Breast epithelium (tissue), 4 donors: ENCODE measurements at regions not wholly inside any gene's neighbourhood (a gene's known extent, or its start where the extent isn't known, plus 50 kb on each side); places are given as distances from the start of the nearest gene placed in this dataset.

Source experiments
- DNase-seq, 2 donors: peaks; one replicate each; pipeline ENCODE4 v3.0.0-alpha.2; 2019; ENCODE audit warnings: low spot score in 2 of 2
- H3K27ac ChIP-seq, 2 donors: fragments of 200-600 bp; sonication (generic) in 1 of 2; one replicate each; pipeline ENCODE4 v1.5.1; 2016 to 2019; ENCODE audit warnings: mild to moderate bottlenecking in 1 of 2
- H3K27me3 ChIP-seq, 2 donors: fragments of 200-600 bp; sonication (generic) in 1 of 2; one replicate each; pipeline versions ENCODE4 v1.5.1 to v1.6.0; 2017 to 2019; ENCODE audit warnings: control low read depth in 1 of 2, mild to moderate bottlenecking in 1 of 2
- H3K36me3 ChIP-seq: fragments of 200-600 bp; one replicate; pipeline ENCODE4 v1.5.1; 2019
- H3K4me1 ChIP-seq, 2 donors: fragments of 200-600 bp; sonication (generic); one replicate each; pipeline ENCODE4 v1.5.1; 2016 to 2019; ENCODE audit warnings: control low read depth in 1 of 2
- H3K4me3 ChIP-seq, 3 donors: fragments of 200-600 bp; sonication (generic); 1 replicate in 2 of 3; 2 replicates in 1 of 3; pipeline ENCODE4 v1.5.1; 2016 to 2019; ENCODE audit warnings: mild to moderate bottlenecking in 3 of 3, moderate library complexity in 2 of 3
- H3K9me3 ChIP-seq, 2 donors: fragments of 200-600 bp; sonication (generic) in 1 of 2; one replicate each; pipeline ENCODE4 v1.5.1; 2016 to 2019; ENCODE audit warnings: control low read depth in 1 of 2
- CTCF ChIP-seq, 3 donors: fragments of 450-650 bp; IDR thresholded peaks; one replicate each; pipeline ENCODE4 v1.5.1; 2016 to 2017; ENCODE audit warnings: antibody characterized with exemption in 3 of 3, mild to moderate bottlenecking in 3 of 3, moderate library complexity in 3 of 3
- POLR2A ChIP-seq: fragments of 450-650 bp; IDR thresholded peaks from one replicate; pipeline ENCODE4 v1.6.1; 2016; ENCODE audit warnings: antibody characterized with exemption, mild to moderate bottlenecking, moderate library complexity
- POLR2AphosphoS5 ChIP-seq, 3 donors: sonication (generic); formaldehyde crosslinking; IDR thresholded peaks; one replicate each; pipeline ENCODE4 v1.6.1; 2017; ENCODE audit warnings: antibody characterized with exemption in 3 of 3
- intact Hi-C: fragments of 100-400 bp; cut with DNase I; formaldehyde crosslinking; loops from one replicate; pipeline ENCODE4 v1.15.1; 2023; ENCODE audit warnings: low total_unique reads

- no peaks in the 10 kb centered on the region for H3K27me3 ChIP-seq
- no peaks in the 10 kb centered on the region for H3K4me1 ChIP-seq
- no peak overlapping the region for H3K27ac ChIP-seq
- intact Hi-C loops: no loop called here
- TF ChIP-seq CTCF (IDR thresholded peaks at IDR 0.05) (no peak), POLR2A (no peak), POLR2AphosphoS5 (IDR thresholded peaks at IDR 0.05) (no peak)
- peaks cover 0 to 10% of the 10 kb centered on the region in 2 donors for H3K9me3 ChIP-seq
- DNase-seq: no peak
- no peak overlapping the region for H3K4me3 ChIP-seq
- H3K36me3 ChIP-seq: no peaks in the 10 kb centered on the region
Observed at GRCh38 chr17:13140750-13141149, 122.9 kb upstream of the ELAC2 start.

GRCh38 chr17:13135506-13135905 is 117.7 kb upstream of the ELAC2 start:
- H3K4me3 ChIP-seq: no peak overlapping the region
- H3K36me3 ChIP-seq: no peaks in the 10 kb centered on the region
- no peaks in the 10 kb centered on the region for H3K27me3 ChIP-seq
- DNase-seq: no peak
- peaks cover 0 to 10% of the 10 kb centered on the region in 2 donors for H3K9me3 ChIP-seq
- no peak for TF ChIP-seq POLR2A
- no peak for TF ChIP-seq POLR2AphosphoS5 (IDR thresholded peaks at IDR 0.05)
- TF ChIP-seq CTCF (IDR thresholded peaks at IDR 0.05): no peak
- H3K4me1 ChIP-seq: no peaks in the 10 kb centered on the region
- H3K27ac ChIP-seq: no peak overlapping the region
- intact Hi-C loops: no loop called here

DNA sequence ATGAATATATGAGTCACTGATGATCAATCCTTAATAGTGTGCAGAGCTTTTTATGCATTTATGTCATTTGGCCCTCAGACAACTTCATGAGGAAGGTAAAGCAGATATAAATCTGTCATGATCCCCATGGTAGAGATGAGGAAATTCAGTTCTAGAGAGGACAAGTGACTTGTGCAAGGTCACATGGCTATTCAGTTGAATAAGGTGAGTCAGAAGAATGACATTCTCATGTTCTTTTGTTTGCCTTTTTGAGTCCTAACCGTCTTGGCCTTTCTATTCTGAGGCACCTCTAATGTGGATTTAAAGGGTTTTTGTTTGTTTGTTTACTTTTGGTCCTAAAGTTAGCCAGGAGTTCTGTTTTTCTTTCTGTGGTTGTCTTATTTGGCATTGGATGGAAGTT is 116.2 kb upstream of the ELAC2 start:
- intact Hi-C loops: no loop called here
- Histone ChIP-seq H3K4me1 (no peaks in the 10 kb centered on the region), H3K27ac (no peak overlapping the region), H3K27me3 (no peaks in the 10 kb centered on the region), H3K4me3 (no peak overlapping the region), H3K9me3 (peaks cover 0 to under 1% of the 10 kb centered on the region in 2 donors), H3K36me3 (no peaks in the 10 kb centered on the region)
- DNase-seq: no peak
- TF ChIP-seq CTCF (IDR thresholded peaks at IDR 0.05): no peak
- no peak for TF ChIP-seq POLR2A
- no peak for TF ChIP-seq POLR2AphosphoS5 (IDR thresholded peaks at IDR 0.05)

DNA sequence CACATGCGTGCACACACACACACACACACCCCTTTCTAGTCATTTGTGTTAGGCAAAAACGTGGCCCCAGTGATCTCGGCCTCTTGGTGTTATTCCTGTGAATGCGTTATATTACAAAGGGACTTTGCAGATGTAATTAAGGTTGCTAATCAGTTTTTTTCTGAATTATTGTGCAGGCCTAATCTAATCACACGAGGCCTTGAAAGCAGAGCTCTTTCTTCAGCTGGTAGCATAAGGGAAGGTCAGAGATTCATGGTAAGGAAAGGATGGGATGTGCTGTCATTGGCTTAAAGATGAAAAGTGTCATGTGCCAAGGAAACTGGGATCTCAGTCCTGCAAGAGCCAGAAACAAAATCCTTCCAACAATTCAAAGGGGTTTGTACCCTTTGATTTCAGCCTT is 113.4 kb upstream of the ELAC2 start:
- Histone ChIP-seq H3K36me3 (no peaks in the 10 kb centered on the region), H3K4me3 (no peak overlapping the region), H3K27me3 (no peaks in the 10 kb centered on the region), H3K27ac (no peak overlapping the region), H3K9me3 (no peaks in the 10 kb centered on the region), H3K4me1 (no peaks in the 10 kb centered on the region)
- intact Hi-C loops: no loop called here
- DNase-seq: no peak
- TF ChIP-seq CTCF (IDR thresholded peaks at IDR 0.05): no peak
- no peak for TF ChIP-seq POLR2A
- TF ChIP-seq POLR2AphosphoS5 (IDR thresholded peaks at IDR 0.05): no peak

- Histone ChIP-seq H3K27ac (no peak overlapping the region), H3K4me3 (no peak overlapping the region), H3K27me3 (no peaks in the 10 kb centered on the region), H3K9me3 (no peaks in the 10 kb centered on the region), H3K4me1 (no peaks in the 10 kb centered on the region), H3K36me3 (no peaks in the 10 kb centered on the region)
- no peak for DNase-seq
- TF ChIP-seq POLR2A (no peak), POLR2AphosphoS5 (IDR thresholded peaks at IDR 0.05) (no peak), CTCF (IDR thresholded peaks at IDR 0.05) (no peak)
- intact Hi-C loops: no loop called here
Observed at GRCh38 chr17:13129356-13129755, 111.5 kb upstream of the ELAC2 start.
